IMR-90 (cell line): ENCODE measurements at regions not wholly inside any gene's neighbourhood (a gene's known extent, or its start where the extent isn't known, plus 50 kb on each side); places are given as distances from the start of the nearest gene placed in this dataset.

ENCODE experiments used
- BHLHE40 ChIP-seq: fragments of 150-350 bp; IDR thresholded peaks from 2 replicates; pipeline ENCODE4 v1.6.1; 2016; ENCODE audit warnings: mild to moderate bottlenecking, low read depth, low read length
- CEBPB ChIP-seq: IDR thresholded peaks from 2 replicates; pipeline ENCODE4 v1.6.1; 2012; ENCODE audit warnings: low read depth, low read length, improper control_type of control experiment
- CTCF ChIP-seq: conservative IDR thresholded peaks from 2 replicates; pipeline ENCODE4 v1.5.1; 2012; ENCODE audit warnings: mild to moderate bottlenecking, low read depth, low read length, improper control_type of control experiment
- ELK1 ChIP-seq: fragments of 150-350 bp; IDR thresholded peaks from 2 replicates; pipeline ENCODE4 v1.6.1; 2016; ENCODE audit warnings: low read depth, mild to moderate bottlenecking, low read length, moderate library complexity, borderline replicate concordance
- FOS ChIP-seq: fragments of 150-350 bp; IDR thresholded peaks from 2 replicates; pipeline ENCODE4 v1.6.1; 2016; ENCODE audit warnings: low read depth, low read length
- MAFK ChIP-seq: IDR thresholded peaks from 2 replicates; pipeline ENCODE4 v1.6.1; 2012; ENCODE audit warnings: low read depth, low read length, improper control_type of control experiment
- MXI1 ChIP-seq: IDR thresholded peaks from 2 replicates; pipeline ENCODE4 v1.6.1; 2012; ENCODE audit warnings: low read depth, mild to moderate bottlenecking, low read length, moderate library complexity, borderline replicate concordance
- NFE2L2 ChIP-seq: fragments of 150-350 bp; IDR thresholded peaks from 2 replicates; pipeline ENCODE4 v1.6.1; 2016; ENCODE audit warnings: low read depth, mild to moderate bottlenecking, low read length
- POLR2A ChIP-seq: IDR thresholded peaks from 2 replicates; pipeline ENCODE4 v1.6.1; 2012; ENCODE audit warnings: mild to moderate bottlenecking, low read depth, low read length
- RAD21 ChIP-seq: IDR thresholded peaks from 2 replicates; pipeline ENCODE4 v1.6.1; 2012; ENCODE audit warnings: low read length, improper control_type of control experiment
- RCOR1 ChIP-seq: IDR thresholded peaks from 2 replicates; pipeline ENCODE4 v1.6.1; 2012; ENCODE audit warnings: mild to moderate bottlenecking, low read length, improper control_type of control experiment; ENCODE audit not compliant: insufficient replicate concordance
- RFX5 ChIP-seq: IDR thresholded peaks from 2 replicates; pipeline ENCODE4 v1.8.0; 2012; ENCODE audit warnings: low read depth, mild to moderate bottlenecking, low read length, moderate library complexity
- SMC3 ChIP-seq: fragments of 150-350 bp; IDR thresholded peaks from 2 replicates; pipeline ENCODE4 v1.6.1; 2016; ENCODE audit warnings: low read depth, mild to moderate bottlenecking, antibody characterized with exemption, low read length, moderate library complexity
- USF2 ChIP-seq: fragments of 150-350 bp; IDR thresholded peaks from 2 replicates; pipeline ENCODE4 v1.6.1; 2017; ENCODE audit warnings: mild to moderate bottlenecking, antibody characterized with exemption, low read length, low read depth

DNA sequence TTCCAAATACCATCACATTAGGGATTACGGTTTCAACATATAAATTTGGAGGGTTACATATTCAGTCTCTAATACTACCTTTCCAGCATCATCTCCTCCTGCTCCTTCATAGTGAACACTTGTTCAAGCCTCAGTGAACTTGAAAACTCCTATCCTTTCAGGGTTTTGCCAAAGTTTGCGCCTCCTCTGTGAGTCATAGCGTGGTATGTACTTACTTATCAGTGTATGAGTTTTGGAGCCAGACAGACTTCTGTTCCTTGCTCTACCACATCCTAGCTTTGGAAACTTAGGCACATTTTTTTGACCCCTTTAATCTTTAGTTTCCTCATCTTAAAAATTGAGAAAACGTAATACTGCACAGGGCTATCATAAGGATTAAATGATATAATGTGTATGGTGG, 160.1 kb upstream of the ZC3H12C start:
- TF ChIP-seq SMC3 (no peak), CTCF (no peak), POLR2A (no peak), FOS (no peak), NFE2L2 (no peak), BHLHE40 (no peak), MXI1 (no peak), RFX5 (no peak), MAFK (no peak; the same call in 1 of the 2 replicates), CEBPB (no peak), RCOR1 (no peak), USF2 (no peak), ELK1 (no peak), RAD21 (no peak)
